GM10266 (cell line): ENCODE measurements at regions not wholly inside any gene's neighbourhood (a gene's known extent, or its start where the extent isn't known, plus 50 kb on each side); places are given as distances from the start of the nearest gene placed in this dataset.

Experiments
- DNase-seq: peaks from one replicate; pipeline ENCODE4 v3.0.0; 2012; ENCODE audit errors: extremely low spot score
- TF ChIP-seq, protein P1 (sequence below): IDR thresholded peaks from 2 replicates; pipeline ENCODE4 v1.5.1; 2012; ENCODE audit warnings: mild to moderate bottlenecking, low read depth; ENCODE audit not compliant: control insufficient read depth, insufficient read depth; ENCODE audit errors: missing control alignments

DNA sequence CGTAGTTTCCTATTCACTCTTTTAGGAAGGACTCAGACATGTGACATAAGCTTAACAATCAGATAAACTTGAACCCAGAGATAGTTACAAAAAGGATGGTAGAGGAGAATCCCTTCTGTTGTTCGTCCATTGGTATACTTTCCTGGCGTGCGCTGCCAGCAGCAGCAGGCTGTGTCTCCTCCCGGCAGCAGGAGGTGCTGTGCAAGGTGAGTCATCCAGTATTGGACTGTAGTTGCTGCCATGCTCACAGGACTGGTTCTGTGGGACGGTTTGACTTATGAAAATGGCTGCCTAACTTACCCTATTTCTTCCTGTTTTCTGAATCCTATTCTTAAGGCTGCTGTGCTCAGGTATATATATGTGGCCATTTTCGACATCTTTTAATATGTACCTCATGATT lies 253.4 kb upstream of the LRRC3B start:
- TF ChIP-seq, protein P1, sequence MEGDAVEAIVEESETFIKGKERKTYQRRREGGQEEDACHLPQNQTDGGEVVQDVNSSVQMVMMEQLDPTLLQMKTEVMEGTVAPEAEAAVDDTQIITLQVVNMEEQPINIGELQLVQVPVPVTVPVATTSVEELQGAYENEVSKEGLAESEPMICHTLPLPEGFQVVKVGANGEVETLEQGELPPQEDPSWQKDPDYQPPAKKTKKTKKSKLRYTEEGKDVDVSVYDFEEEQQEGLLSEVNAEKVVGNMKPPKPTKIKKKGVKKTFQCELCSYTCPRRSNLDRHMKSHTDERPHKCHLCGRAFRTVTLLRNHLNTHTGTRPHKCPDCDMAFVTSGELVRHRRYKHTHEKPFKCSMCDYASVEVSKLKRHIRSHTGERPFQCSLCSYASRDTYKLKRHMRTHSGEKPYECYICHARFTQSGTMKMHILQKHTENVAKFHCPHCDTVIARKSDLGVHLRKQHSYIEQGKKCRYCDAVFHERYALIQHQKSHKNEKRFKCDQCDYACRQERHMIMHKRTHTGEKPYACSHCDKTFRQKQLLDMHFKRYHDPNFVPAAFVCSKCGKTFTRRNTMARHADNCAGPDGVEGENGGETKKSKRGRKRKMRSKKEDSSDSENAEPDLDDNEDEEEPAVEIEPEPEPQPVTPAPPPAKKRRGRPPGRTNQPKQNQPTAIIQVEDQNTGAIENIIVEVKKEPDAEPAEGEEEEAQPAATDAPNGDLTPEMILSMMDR: no peak
- no peak for DNase-seq

DNA sequence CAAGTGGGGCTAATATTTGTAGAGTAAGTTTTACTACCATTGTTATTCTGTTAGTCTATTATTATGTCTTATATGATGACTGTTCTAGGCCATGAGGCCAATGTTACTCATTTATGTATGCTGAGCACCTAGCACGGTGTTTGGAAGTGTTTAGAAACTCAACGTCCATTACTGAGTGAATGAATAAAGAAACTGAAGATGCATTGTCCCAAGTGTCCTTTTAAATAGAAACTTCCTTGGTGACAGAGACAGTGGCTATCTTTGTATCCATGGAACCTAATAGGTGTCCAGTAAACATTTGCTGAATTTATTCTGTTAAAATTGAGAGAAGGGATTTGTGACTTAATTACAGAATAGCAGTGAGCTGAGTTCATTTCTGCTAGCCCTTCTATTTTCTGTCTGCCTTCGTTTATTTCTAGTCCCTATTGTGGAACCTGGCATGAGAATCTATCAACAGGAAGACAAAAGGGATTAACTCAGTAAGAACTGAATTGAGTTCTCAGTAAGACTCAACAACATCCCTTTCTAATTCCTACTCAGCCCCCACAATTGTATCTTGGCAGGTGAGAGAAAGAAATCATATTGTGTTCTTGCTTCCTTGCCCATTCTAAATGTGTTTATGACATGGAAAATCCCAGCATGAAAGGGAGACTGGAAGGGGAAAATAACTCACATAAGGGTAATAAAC lies 246.6 kb upstream of the LRRC3B start:
- no peak for DNase-seq
- TF ChIP-seq, protein P1: no peak

DNA sequence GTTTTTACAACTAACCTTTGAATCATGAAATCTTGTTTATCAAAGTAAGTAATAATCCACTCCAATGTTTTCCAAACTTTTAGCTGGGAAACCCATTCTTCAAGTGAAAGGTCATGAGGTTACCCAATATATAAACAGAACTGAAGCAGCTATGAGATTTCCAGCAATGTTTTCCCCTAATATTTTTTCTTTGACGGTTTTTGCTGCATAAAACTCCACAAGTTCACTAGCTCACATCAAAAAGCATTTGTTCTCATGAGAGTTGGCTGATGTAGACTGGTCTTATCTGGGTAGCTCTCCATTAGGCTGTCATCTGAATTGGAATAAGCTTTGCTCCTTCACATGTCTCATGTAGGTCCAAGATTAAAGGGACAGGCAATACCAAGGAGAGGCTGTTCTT lies 241.2 kb upstream of the LRRC3B start:
- TF ChIP-seq, protein P1: no peak

GRCh38 chr3:26406636-26407035 lies 215.9 kb upstream of the LRRC3B start:
- TF ChIP-seq, protein P1: no peak
- DNase-seq: no peak

More for the DNA sequence above, 241.2 kb upstream of the LRRC3B start:
- no peak for DNase-seq

DNA sequence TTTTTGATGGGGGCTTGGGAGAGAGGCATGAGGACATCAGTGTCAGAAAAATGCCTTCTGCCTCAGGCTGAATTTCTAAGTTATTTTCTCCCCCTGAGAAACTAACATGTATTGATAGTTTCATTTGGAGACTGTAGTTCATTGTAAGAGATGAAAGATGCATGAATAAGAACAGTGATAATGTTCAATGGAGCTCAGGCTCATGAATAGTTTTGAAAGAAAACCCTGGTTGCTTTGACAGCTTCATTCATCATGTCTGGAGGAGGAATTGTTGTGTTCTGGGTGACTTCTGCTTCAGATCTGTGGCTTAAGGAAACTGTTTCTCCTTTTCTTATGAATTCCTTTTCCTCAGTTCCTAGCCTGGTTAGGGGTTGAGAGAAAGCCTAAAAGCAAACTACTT lies 204.0 kb upstream of the LRRC3B start:
- DNase-seq: no peak
- TF ChIP-seq, protein P1: no peak

DNA sequence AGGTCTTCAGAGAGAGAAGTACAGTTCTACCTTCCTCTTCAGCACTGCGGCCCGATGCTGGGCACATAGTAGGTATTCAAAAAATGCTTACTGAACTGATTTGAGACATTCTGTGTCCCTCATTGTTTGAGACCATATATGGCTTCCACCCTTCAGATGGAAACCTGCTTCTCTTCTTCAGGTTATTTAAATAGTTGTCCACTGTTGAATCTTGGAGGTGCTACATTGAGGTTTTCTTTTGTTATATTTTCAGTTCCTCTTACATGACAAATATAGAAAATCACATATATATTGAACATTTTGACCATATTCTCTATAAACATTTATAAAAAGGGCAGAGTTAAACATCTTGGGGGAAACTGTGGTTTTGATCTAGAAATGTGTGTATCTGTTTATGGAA lies 200.2 kb upstream of the LRRC3B start:
- no peak for DNase-seq
- TF ChIP-seq, protein P1: no peak

- no peak for DNase-seq
- TF ChIP-seq, protein P1: no peak
These were observed 197.5 kb upstream of the LRRC3B start for GRCh38 chr3:26425076-26425475.
